K562 (cell line): ENCODE measurements at regions not wholly inside any gene's neighbourhood (a gene's known extent, or its start where the extent isn't known, plus 50 kb on each side); places are given as distances from the start of the nearest gene placed in this dataset.

Experiments
- ATAC-seq: fragments of 200-7000 bp; cut with Tn5 transposase; 3 replicates; pipeline ENCODE4 v1.9.1; 2020; ENCODE audit warnings: moderate library complexity
- BruUV-seq: library from RNA; stranded (reverse); fragments of 400-500 nt; replicated peaks from 2 replicates; lab custom pipeline; 2021; lab: Mats Ljungman, UMichigan
- CTCF ChIA-PET: fragments of 300-600 bp; formaldehyde crosslinking; extraction: SDS; loops from one replicate; lab custom pipeline; 2021; ENCODE audit warnings: low intra/inter-chr PET ratio; lab: Yijun Ruan, JAX
- POLR2A ChIA-PET: fragments of 300-600, 350-650 bp; sonication (Branson Sonifier 250); formaldehyde crosslinking; extraction: SDS; loops from one replicate; lab custom pipeline; 2021; ENCODE audit warnings: antibody characterized with exemption, inconsistent platforms; lab: Yijun Ruan, JAX
- DNase-seq, 4 experiments: peaks; one replicate each; pipeline versions ENCODE4 v3.0.0 to v3.0.0-alpha.2; 2011 to 2018; ENCODE audit warnings: low spot score in 3 of 4, mixed read lengths in 3 of 4; ENCODE audit errors: extremely low read depth in 1 of 4
- FAIRE-seq: peaks from 2 replicates; lab custom pipeline; 2011; peaks lifted over from hg19 to GRCh38; lab: Jason Lieb, UNC
- H2AFZ ChIP-seq: 2 replicates; pipeline ENCODE4 v1.6.0; 2011; ENCODE audit warnings: low read depth, low read length, control low read depth, inconsistent platforms
- H3K27ac ChIP-seq: fragments of 200-600 bp; 3 replicates; pipeline ENCODE4 v1.8.0; 2011; ENCODE audit warnings: low read depth, mild to moderate bottlenecking, control low read depth, inconsistent platforms, low read length, moderate library complexity, mixed read lengths; ENCODE audit errors: extremely low read depth
- H3K27me3 ChIP-seq, 2 experiments: fragments of 300-600 bp in 1 of 2; 2 replicates in 1 of 2; 3 replicates in 1 of 2; pipeline versions ENCODE4 v1.6.0 to v1.8.0; 2011; ENCODE audit warnings: inconsistent platforms in 2 of 2, low read length in 2 of 2, mild to moderate bottlenecking in 1 of 2, mixed read lengths in 1 of 2, moderate library complexity in 1 of 2; ENCODE audit not compliant: control insufficient read depth in 2 of 2, insufficient read depth in 2 of 2
- H3K36me3 ChIP-seq: fragments of 300-600 bp; 3 replicates; pipeline ENCODE4 v1.8.0; 2011; ENCODE audit warnings: mild to moderate bottlenecking, low read length, inconsistent platforms; ENCODE audit not compliant: control insufficient read depth, insufficient read depth
- H3K4me1 ChIP-seq, 2 experiments: fragments of 200-600 bp in 1 of 2; replicated peaks in 1 of 2; 2 replicates in 1 of 2; 3 replicates in 1 of 2; pipeline versions ENCODE4 v1.5.1 to v1.8.0; 2011; ENCODE audit warnings: inconsistent platforms in 2 of 2, low read length in 2 of 2, mild to moderate bottlenecking in 1 of 2, mixed read lengths in 1 of 2, moderate library complexity in 1 of 2; ENCODE audit not compliant: control insufficient read depth in 2 of 2, insufficient read depth in 2 of 2
- H3K4me2 ChIP-seq: 2 replicates; pipeline ENCODE4 v1.6.1; 2011; ENCODE audit warnings: low read length, control low read depth, inconsistent platforms, mixed read lengths; ENCODE audit not compliant: insufficient read depth
- H3K4me3 ChIP-seq: fragments of 200-600 bp; sonication (generic), shearing (Covaris generic); 2 replicates; pipeline ENCODE4 v1.5.1; 2016; ENCODE audit warnings: control low read depth, inconsistent platforms
- H3K79me2 ChIP-seq: fragments of 200-600 bp; 3 replicates; pipeline ENCODE4 v1.8.0; 2011; ENCODE audit warnings: low read length, inconsistent platforms; ENCODE audit not compliant: control insufficient read depth, insufficient read depth
- H3K9ac ChIP-seq, 2 experiments: 2 replicates each; pipeline versions ENCODE4 v1.6.0 to v1.6.1; 2011; ENCODE audit warnings: low read depth in 2 of 2, low read length in 2 of 2, control low read depth in 1 of 2, inconsistent platforms in 1 of 2, mild to moderate bottlenecking in 1 of 2, mixed read lengths in 1 of 2; ENCODE audit not compliant: insufficient read depth in 1 of 2
- H3K9me1 ChIP-seq: one replicate; pipeline ENCODE4 v1.6.0; 2011; ENCODE audit warnings: inconsistent platforms, mild to moderate bottlenecking, low read length, moderate library complexity; ENCODE audit not compliant: control insufficient read depth, insufficient read depth
- H3K9me3 ChIP-seq: replicated peaks from 2 replicates; pipeline ENCODE4 v1.5.1; 2011; ENCODE audit warnings: low read depth, low read length, inconsistent platforms; ENCODE audit not compliant: control insufficient read depth, insufficient read depth
- H4K20me1 ChIP-seq: replicated peaks from 2 replicates; pipeline ENCODE4 v1.6.1; 2011; ENCODE audit warnings: low read length, inconsistent platforms, mixed read lengths; ENCODE audit not compliant: control insufficient read depth, insufficient read depth
- CREB3L1 ChIP-seq: fragments of 450-650 bp; IDR thresholded peaks from 2 replicates; pipeline ENCODE4 v1.6.1; 2014; ENCODE audit warnings: low read depth, mild to moderate bottlenecking, moderate library complexity, borderline replicate concordance
- NONO ChIP-seq, 2 experiments: fragments of 200-400 bp in 1 of 2; fragments of 450-650 bp in 1 of 2; formaldehyde crosslinking in 1 of 2; IDR thresholded peaks; 2 replicates each; pipeline ENCODE4 v1.6.1; 2017; ENCODE audit warnings: low read depth in 2 of 2, mild to moderate bottlenecking in 2 of 2, moderate library complexity in 2 of 2, low read length in 1 of 2
- PRMT5 ChIP-seq: sonication (generic); formaldehyde crosslinking; IDR thresholded peaks from 2 replicates; pipeline ENCODE4 v1.5.0; 2020; ENCODE audit warnings: missing genetic modification reagents
- PTBP1 ChIP-seq: fragments of 200-400 bp; formaldehyde crosslinking; IDR thresholded peaks from 2 replicates; pipeline ENCODE4 v1.6.1; 2017; ENCODE audit warnings: low read depth, low read length
- TGIF2 ChIP-seq: sonication (generic); formaldehyde crosslinking; IDR thresholded peaks from 2 replicates; pipeline ENCODE4 v1.8.1; 2022; ENCODE audit warnings: mild to moderate bottlenecking, missing genetic modification reagents, moderate library complexity
- ZBTB2 ChIP-seq: fragments of 450-650 bp; IDR thresholded peaks from 2 replicates; pipeline ENCODE4 v1.6.1; 2016; ENCODE audit warnings: antibody characterized with exemption
- WGBS: fragments of 100-300 bp; shearing (Covaris generic); methylation state at CpG from one replicate; pipeline ENCODE4 v1.1.6; 2016; ENCODE audit warnings: low coverage, mixed read lengths; ENCODE audit not compliant: insufficient coverage; ENCODE audit errors: missing lambda C conversion rate; 5-methylcytosine and 5-hydroxymethylcytosine counted together
- in situ Hi-C: fragments of 300-500 bp; cut with MboI; formaldehyde crosslinking; loops from 4 replicates; pipeline ENCODE4 v1.15.0; 2018; ENCODE audit warnings: inconsistent platforms, mixed read lengths
- intact Hi-C: fragments of 100-400 bp; cut with micrococcal nuclease; formaldehyde crosslinking; loops from 2 replicates; pipeline ENCODE4 v1.14.2; 2022

- Histone ChIP-seq H3K27me3 (no peaks in the 10 kb centered on the region), H3K27ac (no peak overlapping the region), H4K20me1 (no peaks in the 10 kb centered on the region), H3K4me3 (no peak overlapping the region), H3K79me2 (no peaks in the 10 kb centered on the region), H3K9me1 (no peaks in the 10 kb centered on the region), H3K9ac (no peak overlapping the region), H3K4me2 (no peak overlapping the region), H3K4me1 (no peaks in the 10 kb centered on the region), H2AFZ (no peak overlapping the region), H3K36me3 (no peaks in the 10 kb centered on the region), H3K9me3 (no peaks in the 10 kb centered on the region)
- TF ChIP-seq PTBP1: no peak
- no peak for TF ChIP-seq CREB3L1
- no peak for TF ChIP-seq PRMT5 (CRISPR knock-in tag)
- TF ChIP-seq TGIF2: no peak
- TF ChIP-seq ZBTB2: no peak
- TF ChIP-seq NONO (IDR thresholded peaks at IDR 0.05; ENCODE audit: low read depth in 2 of 2, low read length in 1 of 2): no peak
- in situ Hi-C loops (no loop called here), intact Hi-C loops (no loop called here)
- DNase-seq (no peak), ATAC-seq (no peak), FAIRE-seq (no peak)
- BruUV-seq: no TSS peak
- POLR2A ChIA-PET: no interaction called here
- CTCF ChIA-PET: no interaction called here
- WGBS: 0% methylated on average over 2 of the region's 2 CpGs
Measured at GRCh38 chr5:163623524-163623923, 118.1 kb downstream of the MAT2B start.
